ENCODE measurements at regions not wholly inside any gene's neighbourhood (a gene's known extent, or its start where the extent isn't known, plus 50 kb on each side); places are given as distances from the start of the nearest gene placed in this dataset.

GRCh38 chr12:83954071-83954789 lies 958.4 kb downstream of the SLC6A15 start:
- DNase-seq (ENCODE audit: low read depth, low spot score) (no peak), FAIRE-seq (no peak)
- no peaks in the 10 kb centered on the region for H3K9me1 ChIP-seq (ENCODE audit: control insufficient read depth, extremely low read depth, insufficient read depth, low read length)
- H3K79me2 ChIP-seq (ENCODE audit: control insufficient read depth, insufficient read depth, low read length), result no peaks in the 10 kb centered on the region
- no peak overlapping the region for H3K9ac ChIP-seq (ENCODE audit: control insufficient read depth, extremely low read depth, insufficient read depth, low read length)
- no peaks in the 10 kb centered on the region for H3K9me3 ChIP-seq (ENCODE audit: control insufficient read depth, low read depth, low read length)
- dilution Hi-C loops (cut with MboI; ENCODE audit: extremely low pct_ligation_motif_present, low sequenced_read_pairs), result no loop called here
- no peaks in the 10 kb centered on the region for H4K20me1 ChIP-seq (ENCODE audit: control insufficient read depth, extremely low read depth, insufficient read depth, low read length)
- no peak for TF ChIP-seq EZH2 (IDR thresholded peaks at IDR 0.05; ENCODE audit: low read length)
- no peak for TF ChIP-seq CTCF (optimal IDR thresholded peaks at IDR 0.05 in 1 of 3, IDR thresholded peaks at IDR 0.05 in 1 of 3, conservative IDR thresholded peaks at IDR 0.05 in 1 of 3; ENCODE audit: extremely low read depth in 1 of 3, insufficient read depth in 2 of 3, low read length in 3 of 3)
- no peaks in the 10 kb centered on the region for H3K36me3 ChIP-seq (ENCODE audit: control insufficient read depth in 2 of 2, extremely low read depth in 1 of 2, insufficient read depth in 2 of 2, low read length in 2 of 2)
- H3K4me3 ChIP-seq (ENCODE audit: control insufficient read depth in 2 of 3, extremely low read depth in 1 of 3, insufficient read depth in 2 of 3, low read depth in 1 of 3, low read length in 3 of 3), result no peak overlapping the region
- no peaks in the 10 kb centered on the region for H3K4me1 ChIP-seq (ENCODE audit: control insufficient read depth, extremely low read depth, insufficient read depth, low read length)
- no peak overlapping the region for H3K27ac ChIP-seq (ENCODE audit: control insufficient read depth, insufficient read depth, low read length)
- H3K27me3 ChIP-seq (ENCODE audit: control insufficient read depth, extremely low read depth, insufficient read depth, low read length), result no peaks in the 10 kb centered on the region
- no peak overlapping the region for H3K4me2 ChIP-seq (ENCODE audit: control insufficient read depth, extremely low read depth, insufficient read depth, low read depth, low read length)
- H2AFZ ChIP-seq (ENCODE audit: control insufficient read depth, low read length), result no peak overlapping the region

- DNase-seq (ENCODE audit: low read depth, low spot score) (peak; percentile 9), FAIRE-seq (no peak)
- dilution Hi-C loops (cut with MboI; ENCODE audit: extremely low pct_ligation_motif_present, low sequenced_read_pairs), result no loop called here
- H3K9me1 ChIP-seq (ENCODE audit: control insufficient read depth, extremely low read depth, insufficient read depth, low read length), result no peaks in the 10 kb centered on the region
- H3K27me3 ChIP-seq (ENCODE audit: control insufficient read depth, extremely low read depth, insufficient read depth, low read length), result no peaks in the 10 kb centered on the region
- no peak overlapping the region for H3K4me3 ChIP-seq (ENCODE audit: control insufficient read depth in 2 of 3, extremely low read depth in 1 of 3, insufficient read depth in 2 of 3, low read depth in 1 of 3, low read length in 3 of 3)
- TF ChIP-seq EZH2 (IDR thresholded peaks at IDR 0.05; ENCODE audit: low read length) (no peak), CTCF (optimal IDR thresholded peaks at IDR 0.05 in 1 of 3, IDR thresholded peaks at IDR 0.05 in 1 of 3, conservative IDR thresholded peaks at IDR 0.05 in 1 of 3; ENCODE audit: extremely low read depth in 1 of 3, insufficient read depth in 2 of 3, low read length in 3 of 3) (no peak)
- H4K20me1 ChIP-seq (ENCODE audit: control insufficient read depth, extremely low read depth, insufficient read depth, low read length), result no peaks in the 10 kb centered on the region
- H3K4me2 ChIP-seq (ENCODE audit: control insufficient read depth, extremely low read depth, insufficient read depth, low read depth, low read length), result no peak overlapping the region
- H3K27ac ChIP-seq (ENCODE audit: control insufficient read depth, insufficient read depth, low read length), result no peak overlapping the region
- H3K79me2 ChIP-seq (ENCODE audit: control insufficient read depth, insufficient read depth, low read length), result no peaks in the 10 kb centered on the region
- H3K4me1 ChIP-seq (ENCODE audit: control insufficient read depth, extremely low read depth, insufficient read depth, low read length), result peaks cover 3% of the 10 kb centered on the region
- H3K9me3 ChIP-seq (ENCODE audit: control insufficient read depth, low read depth, low read length), result no peaks in the 10 kb centered on the region
- H2AFZ ChIP-seq (ENCODE audit: control insufficient read depth, low read length), result no peak overlapping the region
- no peak overlapping the region for H3K9ac ChIP-seq (ENCODE audit: control insufficient read depth, extremely low read depth, insufficient read depth, low read length)
- H3K36me3 ChIP-seq (ENCODE audit: control insufficient read depth in 2 of 2, extremely low read depth in 1 of 2, insufficient read depth in 2 of 2, low read length in 2 of 2), result no peaks in the 10 kb centered on the region
These were observed 966.7 kb downstream of the SLC6A15 start for GRCh38 chr12:83945871-83946270.

Measured in keratinocyte (primary cell).